Fibroblast of lung (primary cell): ENCODE measurements at regions not wholly inside any gene's neighbourhood (a gene's known extent, or its start where the extent isn't known, plus 50 kb on each side); places are given as distances from the start of the nearest gene placed in this dataset.
"Not testable (repeated sequence)": the region's sequence is repeated elsewhere in the genome, so short reads cannot be mapped to it uniquely, and the experiment has no call there.

Experiments
- DNase-seq, 2 donors: peaks; one replicate each; pipeline versions ENCODE4 v3.0.0 to v3.0.0-alpha.2; 2010; ENCODE audit warnings: low read depth in 2 of 2
- H2AFZ ChIP-seq: 2 replicates; pipeline ENCODE4 v1.5.1; 2012; ENCODE audit warnings: low read length, control low read depth, inconsistent platforms
- H3K27ac ChIP-seq: 2 replicates; pipeline ENCODE4 v1.5.1; 2011; ENCODE audit warnings: low read length, control low read depth; ENCODE audit not compliant: insufficient read depth
- H3K27me3 ChIP-seq: 2 replicates; pipeline ENCODE4 v1.5.1; 2011; ENCODE audit warnings: mild to moderate bottlenecking, low read length; ENCODE audit not compliant: control insufficient read depth, insufficient read depth
- H3K36me3 ChIP-seq: 2 replicates; pipeline ENCODE4 v1.5.1; 2011; ENCODE audit warnings: low read length; ENCODE audit not compliant: control insufficient read depth, insufficient read depth
- H3K4me1 ChIP-seq: 2 replicates; pipeline ENCODE4 v1.5.1; 2011; ENCODE audit warnings: low read length; ENCODE audit not compliant: control insufficient read depth, insufficient read depth; ENCODE audit errors: extremely low read depth
- H3K4me2 ChIP-seq: 2 replicates; pipeline ENCODE4 v1.5.1; 2011; ENCODE audit warnings: low read length, control low read depth; ENCODE audit not compliant: insufficient read depth; ENCODE audit errors: extremely low read depth
- H3K4me3 ChIP-seq, 4 experiments: fragments of 200-600 bp in 1 of 4; sonication (generic) in 1 of 4; replicated peaks in 1 of 4; 2 replicates each; pipeline ENCODE4 v1.5.1; 2011 to 2016; ENCODE audit warnings: low read length in 4 of 4, low read depth in 3 of 4, mild to moderate bottlenecking in 3 of 4, control low read depth in 2 of 4, inconsistent platforms in 1 of 4, mixed read lengths in 1 of 4; ENCODE audit not compliant: insufficient read depth in 1 of 4; ENCODE audit errors: control extremely low read depth in 1 of 4
- H3K79me2 ChIP-seq: 2 replicates; pipeline ENCODE4 v1.5.1; 2012; ENCODE audit warnings: mild to moderate bottlenecking, low read length, inconsistent platforms; ENCODE audit not compliant: control insufficient read depth, insufficient read depth
- H3K9ac ChIP-seq: 2 replicates; pipeline ENCODE4 v1.5.1; 2011; ENCODE audit warnings: mild to moderate bottlenecking, low read length, control low read depth; ENCODE audit not compliant: insufficient read depth
- H3K9me3 ChIP-seq: 2 replicates; pipeline ENCODE4 v1.5.1; 2012; ENCODE audit warnings: low read depth, low read length; ENCODE audit not compliant: control insufficient read depth, insufficient read depth
- H4K20me1 ChIP-seq: 2 replicates; pipeline ENCODE4 v1.5.1; 2011; ENCODE audit warnings: low read length; ENCODE audit not compliant: control insufficient read depth, insufficient read depth; ENCODE audit errors: extremely low read depth
- CTCF ChIP-seq, 2 donors: IDR thresholded peaks in 1 of 2; conservative IDR thresholded peaks in 1 of 2; 1 replicate in 1 of 2; 2 replicates in 1 of 2; pipeline ENCODE4 v1.5.1; 2011 to 2012; ENCODE audit warnings: low read length in 2 of 2, control low read depth in 1 of 2, inconsistent platforms in 1 of 2, low read depth in 1 of 2, mild to moderate bottlenecking in 1 of 2
- EZH2 ChIP-seq: IDR thresholded peaks from 2 replicates; pipeline ENCODE4 v1.5.1; 2012; ENCODE audit warnings: low read length, control low read depth, mild to moderate bottlenecking; ENCODE audit errors: missing control alignments

GRCh38 chr21:19540287-19540686 is 1136.7 kb upstream of the TMPRSS15 start:
- Histone ChIP-seq H4K20me1 (no peaks in the 10 kb centered on the region), H2AFZ (no peak overlapping the region), H3K27ac (no peak overlapping the region), H3K4me1 (no peaks in the 10 kb centered on the region), H3K4me3 (no peak overlapping the region), H3K79me2 (no peaks in the 10 kb centered on the region), H3K4me2 (no peak overlapping the region), H3K36me3 (no peaks in the 10 kb centered on the region), H3K9me3 (no peaks in the 10 kb centered on the region), H3K27me3 (no peaks in the 10 kb centered on the region), H3K9ac (no peak overlapping the region)
- no peak for TF ChIP-seq CTCF (conservative IDR thresholded peaks at IDR 0.05 in 1 of 2, IDR thresholded peaks at IDR 0.05 in 1 of 2; ENCODE audit: low read depth in 1 of 2, low read length in 2 of 2)
- no peak for TF ChIP-seq EZH2
- DNase-seq: no peak

DNA sequence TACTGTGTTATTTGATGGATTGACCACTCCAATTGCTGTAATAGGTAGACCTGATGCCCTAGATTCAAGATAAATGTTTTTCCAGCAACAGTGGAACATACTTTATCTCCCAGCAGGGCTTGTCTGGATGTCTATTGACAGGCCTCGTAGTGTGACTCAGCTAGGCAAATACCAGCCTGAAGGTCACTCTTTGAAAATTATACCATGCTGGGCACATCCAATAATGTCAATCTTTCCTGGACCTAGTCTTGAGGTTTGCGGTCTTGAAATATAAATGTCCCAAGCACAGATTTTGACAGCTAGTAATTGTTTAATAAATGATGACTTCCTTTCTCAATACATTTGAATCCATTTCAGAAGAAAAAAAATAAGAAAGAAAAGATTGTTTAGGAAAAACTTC is 1138.0 kb upstream of the TMPRSS15 start:
- H2AFZ ChIP-seq: no peak overlapping the region
- H3K9ac ChIP-seq: no peak overlapping the region
- no peak overlapping the region for H3K27ac ChIP-seq
- no peak overlapping the region for H3K4me2 ChIP-seq
- H3K27me3 ChIP-seq: no peaks in the 10 kb centered on the region
- no peaks in the 10 kb centered on the region for H3K36me3 ChIP-seq
- no peak overlapping the region for H3K4me3 ChIP-seq
- no peaks in the 10 kb centered on the region for H4K20me1 ChIP-seq
- H3K79me2 ChIP-seq: no peaks in the 10 kb centered on the region
- no peaks in the 10 kb centered on the region for H3K4me1 ChIP-seq
- H3K9me3 ChIP-seq: no peaks in the 10 kb centered on the region
- TF ChIP-seq CTCF (conservative IDR thresholded peaks at IDR 0.05 in 1 of 2, IDR thresholded peaks at IDR 0.05 in 1 of 2; ENCODE audit: low read depth in 1 of 2, low read length in 2 of 2) (no peak), EZH2 (no peak)
- DNase-seq: no peak

- not testable (repeated sequence) for H2AFZ ChIP-seq, H3K9ac ChIP-seq, H3K27me3 ChIP-seq, H3K4me1 ChIP-seq, H3K27ac ChIP-seq, H3K4me2 ChIP-seq, H3K36me3 ChIP-seq, H3K9me3 ChIP-seq, H3K79me2 ChIP-seq, H3K4me3 ChIP-seq, H4K20me1 ChIP-seq, DNase-seq
Observed at GRCh38 chr21:19544493-19544892, 1140.9 kb upstream of the TMPRSS15 start.
